ENCODE measurements at regions not wholly inside any gene's neighbourhood (a gene's known extent, or its start where the extent isn't known, plus 50 kb on each side); places are given as distances from the start of the nearest gene placed in this dataset.

DNA sequence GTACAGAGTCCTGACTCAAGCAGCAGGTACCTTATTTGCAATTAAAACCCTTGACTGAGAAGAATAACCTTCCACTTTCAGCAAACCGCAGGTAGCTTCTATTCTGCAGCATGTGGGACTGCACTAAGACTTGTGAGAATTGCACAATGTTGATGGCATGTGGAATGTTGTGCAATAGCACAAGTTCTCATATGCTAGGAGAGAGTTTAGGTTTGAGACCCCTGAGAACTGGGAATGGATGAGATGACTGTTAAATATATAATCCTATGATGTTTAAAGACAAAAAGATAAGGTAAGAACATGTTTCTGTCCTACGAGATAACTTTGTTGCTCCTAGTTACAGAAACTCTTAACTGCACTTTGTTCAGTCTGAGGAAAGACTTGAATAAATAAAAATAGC is 194.6 kb downstream of the OTOR start:
- ChIA-PET CTCF (no interaction called here), POLR2A (no interaction called here)
- no peak overlapping the region for H3K4me3 ChIP-seq (ENCODE audit: low read depth, low read length)
- H3K27ac ChIP-seq (ENCODE audit: extremely low read depth, low read depth, low read length): no peak overlapping the region
- H3K4me1 ChIP-seq (ENCODE audit: control insufficient read depth, insufficient read depth, low read length): no peaks in the 10 kb centered on the region
- TF ChIP-seq, protein P1, sequence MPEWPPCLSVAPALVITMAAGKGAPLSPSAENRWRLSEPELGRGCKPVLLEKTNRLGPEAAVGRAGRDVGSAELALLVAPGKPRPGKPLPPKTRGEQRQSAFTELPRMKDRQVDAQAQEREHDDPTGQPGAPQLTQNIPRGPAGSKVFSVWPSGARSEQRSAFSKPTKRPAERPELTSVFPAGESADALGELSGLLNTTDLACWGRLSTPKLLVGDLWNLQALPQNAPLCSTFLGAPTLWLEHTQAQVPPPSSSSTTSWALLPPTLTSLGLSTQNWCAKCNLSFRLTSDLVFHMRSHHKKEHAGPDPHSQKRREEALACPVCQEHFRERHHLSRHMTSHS (tag by site-specific recombination; IDR thresholded peaks at IDR 0.05): no peak
- TF ChIP-seq SCRT2 (tag by site-specific recombination; IDR thresholded peaks at IDR 0.05): no peak
- no peak for TF ChIP-seq ZNF747 (tag by site-specific recombination; IDR thresholded peaks at IDR 0.05)
- TF ChIP-seq ZNF394 (tag by site-specific recombination; IDR thresholded peaks at IDR 0.05; ENCODE audit: borderline replicate concordance): no peak
- TF ChIP-seq ZNF2 (tag by site-specific recombination; IDR thresholded peaks at IDR 0.05): no peak
- TF ChIP-seq ZNF629 (tag by site-specific recombination; IDR thresholded peaks at IDR 0.05): no peak
- TF ChIP-seq ZNF335 (tag by site-specific recombination; conservative IDR thresholded peaks at IDR 0.05): no peak
- no peak for TF ChIP-seq ZNF48 (tag by site-specific recombination; IDR thresholded peaks at IDR 0.05)
- no peak for TF ChIP-seq ZNF624 (tag by site-specific recombination; IDR thresholded peaks at IDR 0.05)
- TF ChIP-seq, protein P2, sequence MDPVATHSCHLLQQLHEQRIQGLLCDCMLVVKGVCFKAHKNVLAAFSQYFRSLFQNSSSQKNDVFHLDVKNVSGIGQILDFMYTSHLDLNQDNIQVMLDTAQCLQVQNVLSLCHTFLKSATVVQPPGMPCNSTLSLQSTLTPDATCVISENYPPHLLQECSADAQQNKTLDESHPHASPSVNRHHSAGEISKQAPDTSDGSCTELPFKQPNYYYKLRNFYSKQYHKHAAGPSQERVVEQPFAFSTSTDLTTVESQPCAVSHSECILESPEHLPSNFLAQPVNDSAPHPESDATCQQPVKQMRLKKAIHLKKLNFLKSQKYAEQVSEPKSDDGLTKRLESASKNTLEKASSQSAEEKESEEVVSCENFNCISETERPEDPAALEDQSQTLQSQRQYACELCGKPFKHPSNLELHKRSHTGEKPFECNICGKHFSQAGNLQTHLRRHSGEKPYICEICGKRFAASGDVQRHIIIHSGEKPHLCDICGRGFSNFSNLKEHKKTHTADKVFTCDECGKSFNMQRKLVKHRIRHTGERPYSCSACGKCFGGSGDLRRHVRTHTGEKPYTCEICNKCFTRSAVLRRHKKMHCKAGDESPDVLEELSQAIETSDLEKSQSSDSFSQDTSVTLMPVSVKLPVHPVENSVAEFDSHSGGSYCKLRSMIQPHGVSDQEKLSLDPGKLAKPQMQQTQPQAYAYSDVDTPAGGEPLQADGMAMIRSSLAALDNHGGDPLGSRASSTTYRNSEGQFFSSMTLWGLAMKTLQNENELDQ (tag by site-specific recombination; IDR thresholded peaks at IDR 0.05; ENCODE audit: low read depth): no peak
- TF ChIP-seq ZNF501 (tag by site-specific recombination; IDR thresholded peaks at IDR 0.05): no peak
- no peak for TF ChIP-seq ZNF19 (tag by site-specific recombination; IDR thresholded peaks at IDR 0.05; ENCODE audit: low read depth)
- no peak for TF ChIP-seq ZNF626 (tag by site-specific recombination; IDR thresholded peaks at IDR 0.05)
- H3K9me3 ChIP-seq (ENCODE audit: control insufficient read depth, insufficient read depth, low read depth, low read length): no peaks in the 10 kb centered on the region
- H3K36me3 ChIP-seq (ENCODE audit: control insufficient read depth in 2 of 2, insufficient read depth in 1 of 2, low read length in 2 of 2): no peaks in the 10 kb centered on the region

DNA sequence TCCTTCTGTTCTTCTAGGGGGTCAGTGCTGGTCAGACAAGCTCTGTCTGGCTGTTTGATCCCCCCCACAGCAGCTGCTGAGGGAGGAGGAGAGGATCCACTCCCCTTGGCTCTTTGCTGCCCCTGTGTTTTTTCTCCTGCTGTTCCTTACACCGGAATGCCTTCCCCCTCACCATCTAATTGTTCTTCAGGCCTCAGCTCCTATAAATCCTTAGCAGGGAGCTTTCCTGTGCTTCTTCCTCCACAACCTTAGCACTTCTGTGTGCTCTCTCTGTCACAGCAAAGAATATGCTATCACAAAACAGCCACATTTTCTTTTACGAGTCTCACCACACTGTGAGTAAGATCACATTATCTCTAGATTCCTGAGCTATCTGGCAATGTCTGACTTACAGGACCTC is 196.6 kb downstream of the OTOR start:
- Histone ChIP-seq H3K4me3 (ENCODE audit: low read depth, low read length) (no peak overlapping the region), H3K9me3 (ENCODE audit: control insufficient read depth, insufficient read depth, low read depth, low read length) (no peaks in the 10 kb centered on the region), H3K36me3 (ENCODE audit: control insufficient read depth in 2 of 2, insufficient read depth in 1 of 2, low read length in 2 of 2) (no peaks in the 10 kb centered on the region), H3K4me1 (ENCODE audit: control insufficient read depth, insufficient read depth, low read length) (no peaks in the 10 kb centered on the region), H3K27ac (ENCODE audit: extremely low read depth, low read depth, low read length) (no peak overlapping the region)
- POLR2A ChIA-PET: no interaction called here
- TF ChIP-seq ZIC2 (tag by site-specific recombination; IDR thresholded peaks at IDR 0.05) (no peak), ZNF132 (tag by site-specific recombination; IDR thresholded peaks at IDR 0.05; ENCODE audit: borderline replicate concordance) (no peak), SCRT1 (tag by site-specific recombination; IDR thresholded peaks at IDR 0.05; ENCODE audit: borderline replicate concordance) (no peak), KLF8 (tag by site-specific recombination; IDR thresholded peaks at IDR 0.05) (no peak), ZNF335 (tag by site-specific recombination; conservative IDR thresholded peaks at IDR 0.05) (no peak), ZBTB7A (tag by site-specific recombination; IDR thresholded peaks at IDR 0.05; ENCODE audit: low read depth) (no peak), ZNF510 (tag by site-specific recombination; IDR thresholded peaks at IDR 0.05; ENCODE audit: insufficient replicate concordance) (no peak), ZNF549 (tag by site-specific recombination; IDR thresholded peaks at IDR 0.05) (no peak), ZNF404 (tag by site-specific recombination; IDR thresholded peaks at IDR 0.05) (no peak)
- TF ChIP-seq, protein P3, sequence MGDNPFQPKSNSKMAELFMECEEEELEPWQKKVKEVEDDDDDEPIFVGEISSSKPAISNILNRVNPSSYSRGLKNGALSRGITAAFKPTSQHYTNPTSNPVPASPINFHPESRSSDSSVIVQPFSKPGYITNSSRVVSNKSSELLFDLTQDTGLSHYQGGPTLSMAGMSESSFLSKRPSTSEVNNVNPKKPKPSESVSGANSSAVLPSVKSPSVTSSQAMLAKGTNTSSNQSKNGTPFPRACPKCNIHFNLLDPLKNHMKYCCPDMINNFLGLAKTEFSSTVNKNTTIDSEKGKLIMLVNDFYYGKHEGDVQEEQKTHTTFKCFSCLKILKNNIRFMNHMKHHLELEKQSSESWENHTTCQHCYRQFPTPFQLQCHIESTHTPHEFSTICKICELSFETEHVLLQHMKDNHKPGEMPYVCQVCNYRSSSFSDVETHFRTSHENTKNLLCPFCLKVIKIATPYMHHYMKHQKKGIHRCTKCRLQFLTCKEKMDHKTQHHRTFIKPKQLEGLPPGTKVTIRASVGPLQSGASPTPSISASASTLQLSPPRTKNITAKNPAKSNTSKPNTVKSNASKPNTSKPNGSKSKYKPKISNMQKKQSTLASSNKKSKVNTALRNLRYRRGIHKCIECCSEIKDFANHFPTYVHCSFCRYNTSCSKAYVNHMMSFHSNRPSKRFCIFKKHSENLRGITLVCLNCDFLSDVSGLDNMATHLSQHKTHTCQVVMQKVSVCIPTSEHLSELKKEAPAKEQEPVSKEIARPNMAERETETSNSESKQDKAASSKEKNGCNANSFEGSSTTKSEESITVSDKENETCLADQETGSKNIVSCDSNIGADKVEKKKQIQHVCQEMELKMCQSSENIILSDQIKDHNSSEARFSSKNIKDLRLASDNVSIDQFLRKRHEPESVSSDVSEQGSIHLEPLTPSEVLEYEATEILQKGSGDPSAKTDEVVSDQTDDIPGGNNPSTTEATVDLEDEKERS (tag by site-specific recombination; IDR thresholded peaks at IDR 0.05): no peak
- TF ChIP-seq, protein P4, sequence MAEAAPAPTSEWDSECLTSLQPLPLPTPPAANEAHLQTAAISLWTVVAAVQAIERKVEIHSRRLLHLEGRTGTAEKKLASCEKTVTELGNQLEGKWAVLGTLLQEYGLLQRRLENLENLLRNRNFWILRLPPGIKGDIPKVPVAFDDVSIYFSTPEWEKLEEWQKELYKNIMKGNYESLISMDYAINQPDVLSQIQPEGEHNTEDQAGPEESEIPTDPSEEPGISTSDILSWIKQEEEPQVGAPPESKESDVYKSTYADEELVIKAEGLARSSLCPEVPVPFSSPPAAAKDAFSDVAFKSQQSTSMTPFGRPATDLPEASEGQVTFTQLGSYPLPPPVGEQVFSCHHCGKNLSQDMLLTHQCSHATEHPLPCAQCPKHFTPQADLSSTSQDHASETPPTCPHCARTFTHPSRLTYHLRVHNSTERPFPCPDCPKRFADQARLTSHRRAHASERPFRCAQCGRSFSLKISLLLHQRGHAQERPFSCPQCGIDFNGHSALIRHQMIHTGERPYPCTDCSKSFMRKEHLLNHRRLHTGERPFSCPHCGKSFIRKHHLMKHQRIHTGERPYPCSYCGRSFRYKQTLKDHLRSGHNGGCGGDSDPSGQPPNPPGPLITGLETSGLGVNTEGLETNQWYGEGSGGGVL (tag by site-specific recombination; IDR thresholded peaks at IDR 0.05): no peak
- TF ChIP-seq, protein P5, sequence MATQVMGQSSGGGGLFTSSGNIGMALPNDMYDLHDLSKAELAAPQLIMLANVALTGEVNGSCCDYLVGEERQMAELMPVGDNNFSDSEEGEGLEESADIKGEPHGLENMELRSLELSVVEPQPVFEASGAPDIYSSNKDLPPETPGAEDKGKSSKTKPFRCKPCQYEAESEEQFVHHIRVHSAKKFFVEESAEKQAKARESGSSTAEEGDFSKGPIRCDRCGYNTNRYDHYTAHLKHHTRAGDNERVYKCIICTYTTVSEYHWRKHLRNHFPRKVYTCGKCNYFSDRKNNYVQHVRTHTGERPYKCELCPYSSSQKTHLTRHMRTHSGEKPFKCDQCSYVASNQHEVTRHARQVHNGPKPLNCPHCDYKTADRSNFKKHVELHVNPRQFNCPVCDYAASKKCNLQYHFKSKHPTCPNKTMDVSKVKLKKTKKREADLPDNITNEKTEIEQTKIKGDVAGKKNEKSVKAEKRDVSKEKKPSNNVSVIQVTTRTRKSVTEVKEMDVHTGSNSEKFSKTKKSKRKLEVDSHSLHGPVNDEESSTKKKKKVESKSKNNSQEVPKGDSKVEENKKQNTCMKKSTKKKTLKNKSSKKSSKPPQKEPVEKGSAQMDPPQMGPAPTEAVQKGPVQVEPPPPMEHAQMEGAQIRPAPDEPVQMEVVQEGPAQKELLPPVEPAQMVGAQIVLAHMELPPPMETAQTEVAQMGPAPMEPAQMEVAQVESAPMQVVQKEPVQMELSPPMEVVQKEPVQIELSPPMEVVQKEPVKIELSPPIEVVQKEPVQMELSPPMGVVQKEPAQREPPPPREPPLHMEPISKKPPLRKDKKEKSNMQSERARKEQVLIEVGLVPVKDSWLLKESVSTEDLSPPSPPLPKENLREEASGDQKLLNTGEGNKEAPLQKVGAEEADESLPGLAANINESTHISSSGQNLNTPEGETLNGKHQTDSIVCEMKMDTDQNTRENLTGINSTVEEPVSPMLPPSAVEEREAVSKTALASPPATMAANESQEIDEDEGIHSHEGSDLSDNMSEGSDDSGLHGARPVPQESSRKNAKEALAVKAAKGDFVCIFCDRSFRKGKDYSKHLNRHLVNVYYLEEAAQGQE (tag by site-specific recombination; IDR thresholded peaks at IDR 0.05): no peak
- CTCF ChIA-PET: no interaction called here

Data from HEK293 (cell line).